Natural killer cell (primary cell): ENCODE measurements at regions not wholly inside any gene's neighbourhood (a gene's known extent, or its start where the extent isn't known, plus 50 kb on each side); places are given as distances from the start of the nearest gene placed in this dataset.

Experiments used
- ATAC-seq, 3 donors: fragments of 150-1000 bp in 2 of 3; fragments of 200-7000 bp in 1 of 3; cut with Tn5 transposase; 1 replicate in 1 of 3; 2 replicates in 2 of 3; pipeline ENCODE4 v1.10.0; 2021; ENCODE audit warnings: mild to moderate bottlenecking in 2 of 3, moderate library complexity in 2 of 3
- DNase-seq, 2 donors: peaks; one replicate each; pipeline versions ENCODE4 v3.0.0 to v3.0.0-alpha.2; 2013 to 2021; ENCODE audit warnings: mixed read lengths in 1 of 2
- H3K27ac ChIP-seq: one replicate; pipeline ENCODE4 v1.5.1; 2013; ENCODE audit warnings: mild to moderate bottlenecking, low read length
- H3K27me3 ChIP-seq: one replicate; pipeline ENCODE4 v1.6.1; 2013; ENCODE audit warnings: low read length; ENCODE audit not compliant: control insufficient read depth, insufficient read depth
- H3K36me3 ChIP-seq: one replicate; pipeline ENCODE4 v1.6.1; 2013; ENCODE audit warnings: low read length; ENCODE audit not compliant: control insufficient read depth, insufficient read depth
- H3K4me1 ChIP-seq: one replicate; pipeline ENCODE4 v1.6.1; 2013; ENCODE audit warnings: low read length; ENCODE audit not compliant: control insufficient read depth, insufficient read depth
- H3K4me3 ChIP-seq: one replicate; pipeline ENCODE4 v1.5.1; 2013; ENCODE audit warnings: low read length
- H3K9me3 ChIP-seq: one replicate; pipeline ENCODE4 v1.6.1; 2013; ENCODE audit warnings: low read length; ENCODE audit not compliant: control insufficient read depth, insufficient read depth
- H3K27ac Mint-ChIP-seq, 2 donors: one replicate each; pipeline ENCODE4 v1.8.0; 2022; ENCODE audit warnings: mild to moderate bottlenecking in 2 of 2, mixed read lengths in 2 of 2, moderate library complexity in 1 of 2
- H3K27me3 Mint-ChIP-seq, 2 donors: one replicate each; pipeline ENCODE4 v1.8.0; 2022; ENCODE audit warnings: low read depth in 2 of 2, mixed read lengths in 2 of 2
- H3K36me3 Mint-ChIP-seq: one replicate; pipeline ENCODE4 v1.8.0; 2022; ENCODE audit warnings: mixed read lengths
- H3K4me1 Mint-ChIP-seq, 2 donors: one replicate each; pipeline ENCODE4 v1.8.0; 2022; ENCODE audit warnings: mixed read lengths in 2 of 2
- H3K4me3 Mint-ChIP-seq: one replicate; pipeline ENCODE4 v1.8.0; 2022; ENCODE audit warnings: mild to moderate bottlenecking, moderate library complexity, mixed read lengths
- H3K9me3 Mint-ChIP-seq, 2 donors: one replicate each; pipeline ENCODE4 v1.8.0; 2022; ENCODE audit warnings: mixed read lengths in 2 of 2
- CTCF ChIP-seq: fragments of 200-600 bp; IDR thresholded peaks from one replicate; pipeline ENCODE4 v1.8.0; 2022; ENCODE audit warnings: antibody characterized with exemption
- WGBS: methylation state at CpG from one replicate; pipeline ENCODE4 v1.1.7; 2013; ENCODE audit warnings: missing lambda C conversion rate; ENCODE audit not compliant: insufficient coverage; 5-methylcytosine and 5-hydroxymethylcytosine counted together
- intact Hi-C: fragments of 100-400 bp; cut with micrococcal nuclease; formaldehyde crosslinking; loops from one replicate; pipeline ENCODE4 v1.14.2; 2022

GRCh38 chr2:219902891-219903552 is 275.6 kb downstream of the SLC4A3 start:
- Histone ChIP-seq H3K27me3 (no peaks in the 10 kb centered on the region), H3K4me3 (no peak overlapping the region), H3K9me3 (no peaks in the 10 kb centered on the region), H3K4me1 (no peaks in the 10 kb centered on the region), H3K27ac (no peak overlapping the region), H3K36me3 (no peaks in the 10 kb centered on the region)
- intact Hi-C loops, result no loop called here
- Mint-ChIP-seq H3K27me3 (peaks cover 0 to 3% of the 10 kb centered on the region in 2 donors), H3K36me3 (no peaks in the 10 kb centered on the region), H3K4me1 (no peaks in the 10 kb centered on the region), H3K4me3 (no peak overlapping the region), H3K9me3 (no peaks in the 10 kb centered on the region), H3K27ac (no peak overlapping the region)
- DNase-seq, result no peak
- 76% methylated on average over 10 of the region's 10 CpGs for WGBS
- TF ChIP-seq CTCF, result no peak
- ATAC-seq, result no peak

- Histone ChIP-seq H3K27ac (no peak overlapping the region), H3K9me3 (no peaks in the 10 kb centered on the region), H3K4me1 (no peaks in the 10 kb centered on the region), H3K4me3 (no peak overlapping the region), H3K36me3 (no peaks in the 10 kb centered on the region), H3K27me3 (no peaks in the 10 kb centered on the region)
- Mint-ChIP-seq H3K4me1 (no peaks in the 10 kb centered on the region), H3K36me3 (no peaks in the 10 kb centered on the region), H3K9me3 (peaks cover 0 to 5% of the 10 kb centered on the region in 2 donors), H3K4me3 (no peak overlapping the region), H3K27ac (no peak overlapping the region), H3K27me3 (no peaks in the 10 kb centered on the region)
- intact Hi-C loops, result no loop called here
- ATAC-seq (no peak), DNase-seq (no peak)
- 90% methylated on average over 2 of the region's 2 CpGs for WGBS
- no peak for TF ChIP-seq CTCF
These were observed 278.2 kb downstream of the SLC4A3 start for GRCh38 chr2:219905640-219906039.

- no peaks in the 10 kb centered on the region for H3K27me3 ChIP-seq
- no peak overlapping the region for H3K27ac Mint-ChIP-seq
- H3K4me3 ChIP-seq, result no peak overlapping the region
- H3K36me3 ChIP-seq, result no peaks in the 10 kb centered on the region
- H3K36me3 Mint-ChIP-seq, result no peaks in the 10 kb centered on the region
- no peaks in the 10 kb centered on the region for H3K27me3 Mint-ChIP-seq
- no peaks in the 10 kb centered on the region for H3K4me1 ChIP-seq
- intact Hi-C loops, result no loop called here
- no peak overlapping the region for H3K4me3 Mint-ChIP-seq
- no peak for DNase-seq
- 89% methylated on average over 6 of the region's 7 CpGs for WGBS
- TF ChIP-seq CTCF, result no peak
- no peaks in the 10 kb centered on the region for H3K4me1 Mint-ChIP-seq
- no peaks in the 10 kb centered on the region for H3K9me3 ChIP-seq
- H3K9me3 Mint-ChIP-seq, result peaks cover 0 to 5% of the 10 kb centered on the region in 2 donors
- ATAC-seq, result no peak
- H3K27ac ChIP-seq, result no peak overlapping the region
These were observed 278.9 kb downstream of the SLC4A3 start for GRCh38 chr2:219906114-219907010.
